Endodermal cell (in vitro differentiated cells): ENCODE measurements at regions not wholly inside any gene's neighbourhood (a gene's known extent, or its start where the extent isn't known, plus 50 kb on each side); places are given as distances from the start of the nearest gene placed in this dataset.

Experiments used
- DNase-seq: peaks from one replicate; pipeline ENCODE4 v3.0.0-alpha.2; 2017
- H3K27ac ChIP-seq: 2 replicates; pipeline ENCODE4 v1.5.1; 2013; ENCODE audit warnings: mild to moderate bottlenecking, low read depth, low read length, moderate library complexity
- H3K27me3 ChIP-seq: 2 replicates; pipeline ENCODE4 v1.6.1; 2013; ENCODE audit warnings: mild to moderate bottlenecking, low read length, moderate library complexity; ENCODE audit not compliant: insufficient read depth, control insufficient read depth, poor library complexity, severe bottlenecking
- H3K36me3 ChIP-seq: 2 replicates; pipeline ENCODE4 v1.7.0; 2013; ENCODE audit warnings: mild to moderate bottlenecking, low read length, moderate library complexity; ENCODE audit not compliant: control insufficient read depth, insufficient read depth
- H3K4me1 ChIP-seq: one replicate; pipeline ENCODE4 v1.7.0; 2013; ENCODE audit warnings: low read length; ENCODE audit not compliant: control insufficient read depth, insufficient read depth
- H3K4me3 ChIP-seq: 2 replicates; pipeline ENCODE4 v1.5.1; 2013; ENCODE audit warnings: mild to moderate bottlenecking, low read length, moderate library complexity
- H3K9ac ChIP-seq: 2 replicates; pipeline ENCODE4 v1.6.1; 2013; ENCODE audit warnings: mild to moderate bottlenecking, low read length, moderate library complexity; ENCODE audit not compliant: poor library complexity, severe bottlenecking; ENCODE audit errors: extremely low read depth
- H3K9me3 ChIP-seq: 2 replicates; pipeline ENCODE4 v1.6.1; 2013; ENCODE audit warnings: mild to moderate bottlenecking, low read length, moderate library complexity; ENCODE audit not compliant: control insufficient read depth
- H3K27ac Mint-ChIP-seq: 2 replicates; pipeline ENCODE4 v1.8.0; 2020; ENCODE audit warnings: mixed read lengths
- H3K27me3 Mint-ChIP-seq: 2 replicates; pipeline ENCODE4 v1.8.0; 2021; ENCODE audit warnings: mild to moderate bottlenecking, mixed read lengths; ENCODE audit not compliant: insufficient read depth
- H3K36me3 Mint-ChIP-seq: 2 replicates; pipeline ENCODE4 v1.8.0; 2020; ENCODE audit warnings: low read depth, mixed read lengths
- H3K4me1 Mint-ChIP-seq: 2 replicates; pipeline ENCODE4 v1.8.0; 2020; ENCODE audit warnings: mixed read lengths
- H3K4me3 Mint-ChIP-seq: 2 replicates; pipeline ENCODE4 v1.8.0; 2020; ENCODE audit warnings: mild to moderate bottlenecking, moderate library complexity, mixed read lengths
- H3K9me3 Mint-ChIP-seq: 2 replicates; pipeline ENCODE4 v1.8.0; 2020; ENCODE audit warnings: mild to moderate bottlenecking, mixed read lengths
- CTCF ChIP-seq: fragments of 200-600 bp; sonication (generic); conservative IDR thresholded peaks from 2 replicates; pipeline ENCODE4 v1.5.0; 2021; ENCODE audit warnings: antibody characterized with exemption, mild to moderate bottlenecking
- WGBS, 2 experiments: methylation state at CpG; one replicate each; pipeline versions ENCODE4 v1.1.5 to v1.1.7; 2013; ENCODE audit warnings: missing lambda C conversion rate in 2 of 2, mixed read lengths in 1 of 2; ENCODE audit not compliant: insufficient coverage in 1 of 2, insufficient read length in 1 of 2; 5-methylcytosine and 5-hydroxymethylcytosine counted together

- Histone ChIP-seq H3K4me3 (no peak overlapping the region), H3K9ac (no peak overlapping the region), H3K27me3 (no peaks in the 10 kb centered on the region), H3K27ac (no peak overlapping the region), H3K36me3 (no peaks in the 10 kb centered on the region), H3K4me1 (no peaks in the 10 kb centered on the region), H3K9me3 (peaks cover 9% of the 10 kb centered on the region)
- H3K27me3 Mint-ChIP-seq = no peaks in the 10 kb centered on the region
- 86 to 93% methylated on average over 1 of the region's 1 CpG for WGBS, 2 experiments
- H3K27ac Mint-ChIP-seq = no peak overlapping the region
- TF ChIP-seq CTCF = no peak
- no peaks in the 10 kb centered on the region for H3K4me1 Mint-ChIP-seq
- H3K36me3 Mint-ChIP-seq = no peaks in the 10 kb centered on the region
- H3K9me3 Mint-ChIP-seq = peaks cover 25% of the 10 kb centered on the region
- no peak for DNase-seq
- no peak overlapping the region for H3K4me3 Mint-ChIP-seq
Observed at GRCh38 chr12:72839696-72840095, 567.5 kb downstream of the TRHDE start.

DNA sequence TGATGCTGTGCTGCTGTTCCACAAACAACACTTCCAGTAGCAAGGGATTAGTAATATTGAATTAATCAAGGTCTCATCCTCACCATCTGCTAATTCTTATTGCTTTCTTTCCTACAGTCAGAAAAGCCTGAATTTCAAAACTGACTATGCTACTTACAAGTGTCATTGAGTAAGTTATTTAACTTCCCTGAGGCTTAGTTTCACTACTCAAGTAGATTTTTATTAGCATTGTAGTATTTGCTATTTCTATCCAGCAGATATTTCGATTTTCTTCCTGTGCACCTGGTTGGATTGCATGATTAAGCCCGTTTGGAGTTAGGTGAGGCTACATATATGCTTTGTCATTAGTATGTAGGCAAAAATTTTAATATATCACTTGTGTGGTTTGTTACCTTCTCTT lies 591.5 kb downstream of the TRHDE start:
- no peak for DNase-seq
- Histone ChIP-seq H3K4me3 (no peak overlapping the region), H3K36me3 (no peaks in the 10 kb centered on the region), H3K9ac (no peak overlapping the region), H3K4me1 (no peaks in the 10 kb centered on the region), H3K9me3 (no peaks in the 10 kb centered on the region), H3K27ac (no peak overlapping the region), H3K27me3 (no peaks in the 10 kb centered on the region)
- Mint-ChIP-seq H3K27ac (no peak overlapping the region), H3K9me3 (peaks cover 3% of the 10 kb centered on the region), H3K36me3 (no peaks in the 10 kb centered on the region), H3K4me3 (no peak overlapping the region), H3K27me3 (no peaks in the 10 kb centered on the region), H3K4me1 (peaks cover 4% of the 10 kb centered on the region)
- WGBS, 2 experiments = 88 to 100% methylated on average over 1 to 2 of the region's 2 CpGs
- no peak for TF ChIP-seq CTCF

DNA sequence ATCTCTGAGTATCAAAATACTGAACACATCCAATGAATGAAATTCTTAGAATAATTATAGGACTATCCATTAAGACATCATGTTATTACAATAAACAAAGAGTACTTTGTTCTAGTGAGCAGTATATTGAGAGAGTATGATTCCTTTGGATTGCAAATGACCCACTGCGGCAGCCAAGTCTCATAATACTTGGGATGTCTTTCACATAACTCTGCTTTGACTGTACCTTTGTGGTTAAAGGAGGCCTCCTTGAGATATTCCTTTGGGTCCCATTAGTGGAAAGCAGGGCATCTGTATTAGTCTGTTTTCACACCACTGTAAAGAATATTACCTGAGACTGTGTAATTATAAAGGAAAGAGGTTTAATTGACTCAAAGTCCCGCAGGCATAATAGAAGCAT lies 593.8 kb downstream of the TRHDE start:
- Mint-ChIP-seq H3K4me1 (peaks cover 5% of the 10 kb centered on the region), H3K36me3 (no peaks in the 10 kb centered on the region), H3K4me3 (no peak overlapping the region), H3K27me3 (no peaks in the 10 kb centered on the region), H3K9me3 (no peaks in the 10 kb centered on the region), H3K27ac (no peak overlapping the region)
- no peaks in the 10 kb centered on the region for H3K4me1 ChIP-seq
- WGBS, 2 experiments = 97 to 100% methylated on average over 2 of the region's 2 CpGs
- H3K9ac ChIP-seq = no peak overlapping the region
- H3K27ac ChIP-seq = no peak overlapping the region
- TF ChIP-seq CTCF = no peak
- H3K27me3 ChIP-seq = no peaks in the 10 kb centered on the region
- H3K4me3 ChIP-seq = no peak overlapping the region
- no peak for DNase-seq
- no peaks in the 10 kb centered on the region for H3K9me3 ChIP-seq
- H3K36me3 ChIP-seq = no peaks in the 10 kb centered on the region
